ENCODE measurements at regions not wholly inside any gene's neighbourhood (a gene's known extent, or its start where the extent isn't known, plus 50 kb on each side); places are given as distances from the start of the nearest gene placed in this dataset.

DNA sequence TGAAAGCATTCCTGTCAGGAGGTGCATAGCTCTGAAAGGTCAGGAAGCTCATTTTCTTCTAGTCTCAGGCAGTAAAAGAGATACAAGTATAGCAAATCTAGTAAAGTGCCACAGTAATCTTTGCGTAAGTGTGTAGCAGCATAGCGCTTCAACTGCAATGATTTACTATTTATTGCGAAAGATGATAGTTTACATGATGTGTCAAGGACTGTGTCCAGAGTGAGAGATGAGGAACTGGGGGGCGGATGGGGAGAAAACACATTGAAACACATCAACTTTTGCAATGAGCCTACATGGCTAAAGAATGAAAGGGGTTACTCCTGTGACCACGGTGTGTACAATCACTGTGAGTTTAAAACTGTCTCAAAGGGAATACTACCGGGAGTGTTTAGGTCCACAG is 644.4 kb downstream of the GALR1 start:
- no peak for TF ChIP-seq EZH2 (IDR thresholded peaks at IDR 0.05; ENCODE audit: low read length, missing control alignments)
- TF ChIP-seq CTCF (conservative IDR thresholded peaks at IDR 0.05 in 1 of 2, IDR thresholded peaks at IDR 0.05 in 1 of 2; ENCODE audit: low read depth in 1 of 2, low read length in 2 of 2) = no peak

Data from fibroblast of lung (primary cell).